ENCODE measurements at regions not wholly inside any gene's neighbourhood (a gene's known extent, or its start where the extent isn't known, plus 50 kb on each side); places are given as distances from the start of the nearest gene placed in this dataset.
"Not testable (repeated sequence)": the region's sequence is repeated elsewhere in the genome, so short reads cannot be mapped to it uniquely, and the experiment has no call there.

- H3K4me3 Mint-ChIP-seq; ATAC-seq; H3K27ac Mint-ChIP-seq; CTCF ChIA-PET; H3K4me1 Mint-ChIP-seq; H3K9me3 Mint-ChIP-seq; POLR2A ChIA-PET; DNase-seq (ENCODE audit: low spot score); H3K36me3 Mint-ChIP-seq; H3K27me3 Mint-ChIP-seq (ENCODE audit: low read depth): not testable (repeated sequence)
Observed at GRCh38 chr14:34381304-34381703, 80.7 kb downstream of the SPTSSA start.

- Mint-ChIP-seq H3K4me3 (no peak overlapping the region), H3K9me3 (no peaks in the 10 kb centered on the region), H3K27ac (no peak overlapping the region), H3K36me3 (no peaks in the 10 kb centered on the region), H3K27me3 (ENCODE audit: low read depth) (no peaks in the 10 kb centered on the region; the same call in 1 of the 2 replicates), H3K4me1 (peaks cover under 1% of the 10 kb centered on the region; the same call in 1 of the 2 replicates)
- POLR2A ChIA-PET, result no interaction called here
- DNase-seq (ENCODE audit: low spot score) (no peak), ATAC-seq (no peak)
- CTCF ChIA-PET, result no interaction called here
- TF ChIP-seq EMX1 (CRISPR knock-in tag; IDR thresholded peaks at IDR 0.05) (no peak), FOXP1 (CRISPR knock-in tag; IDR thresholded peaks at IDR 0.05; ENCODE audit: borderline replicate concordance) (no peak)
Observed at GRCh38 chr14:34380471-34380845, 81.6 kb downstream of the SPTSSA start.

- POLR2A ChIA-PET, result no interaction called here
- CTCF ChIA-PET, result interaction anchor here (0.7 kb wide), 1 partner anchor 15 kb away, joined by 3 read pairs; no protein-coding TSS in a partner anchor
- Mint-ChIP-seq H3K27me3 (ENCODE audit: low read depth) (no peaks in the 10 kb centered on the region; the same call in 1 of the 2 replicates), H3K4me3 (no peak overlapping the region), H3K9me3 (no peaks in the 10 kb centered on the region), H3K4me1 (peaks cover 5% of the 10 kb centered on the region; the same call in 1 of the 2 replicates), H3K27ac (no peak overlapping the region), H3K36me3 (no peaks in the 10 kb centered on the region)
- DNase-seq (ENCODE audit: low spot score), result no peak
- no peak for TF ChIP-seq ESRRA (CRISPR knock-in tag; IDR thresholded peaks at IDR 0.05; ENCODE audit: borderline replicate concordance)
- ATAC-seq, result no peak
Observed at GRCh38 chr14:34379816-34380470, 82.1 kb downstream of the SPTSSA start.

- H3K27me3 Mint-ChIP-seq (ENCODE audit: low read depth), result no peaks in the 10 kb centered on the region; the same call in 1 of the 2 replicates
- ATAC-seq, result no peak
Observed at GRCh38 chr14:34376649-34377267, 85.3 kb downstream of the SPTSSA start.

More at GRCh38 chr14:34376649-34377267, 85.3 kb downstream of the SPTSSA start:
- Mint-ChIP-seq H3K36me3 (no peaks in the 10 kb centered on the region), H3K9me3 (no peaks in the 10 kb centered on the region), H3K27ac (no peak overlapping the region), H3K4me3 (no peak overlapping the region), H3K4me1 (peaks cover 5% of the 10 kb centered on the region; the same call in 1 of the 2 replicates)
- no peak for TF ChIP-seq NR1H2 (CRISPR knock-in tag; IDR thresholded peaks at IDR 0.05)
- no peak for TF ChIP-seq OVOL2 (CRISPR knock-in tag; IDR thresholded peaks at IDR 0.05; ENCODE audit: borderline replicate concordance)
- no peak for TF ChIP-seq TEAD1 (CRISPR knock-in tag; IDR thresholded peaks at IDR 0.05)
- TF ChIP-seq ZNF396 (CRISPR knock-in tag; IDR thresholded peaks at IDR 0.05; ENCODE audit: borderline replicate concordance), result no peak
- no peak for TF ChIP-seq SMAD4 (CRISPR knock-in tag; IDR thresholded peaks at IDR 0.05)
- TF ChIP-seq FOXP4 (CRISPR knock-in tag; IDR thresholded peaks at IDR 0.05), result no peak
- no peak for TF ChIP-seq CREB1 (CRISPR knock-in tag; IDR thresholded peaks at IDR 0.05)
- no peak for TF ChIP-seq SMAD3 (CRISPR knock-in tag; IDR thresholded peaks at IDR 0.05; ENCODE audit: borderline replicate concordance)
- no peak for TF ChIP-seq NR2C2 (CRISPR knock-in tag; IDR thresholded peaks at IDR 0.05)
- no peak for TF ChIP-seq ZBTB43 (CRISPR knock-in tag; IDR thresholded peaks at IDR 0.05)
- POLR2A ChIA-PET, result no interaction called here
- CTCF ChIA-PET, result no interaction called here
- no peak for DNase-seq (ENCODE audit: low spot score)
